Fibroblast of skin of left quadriceps (primary cell): ENCODE measurements at regions not wholly inside any gene's neighbourhood (a gene's known extent, or its start where the extent isn't known, plus 50 kb on each side); places are given as distances from the start of the nearest gene placed in this dataset.

Source experiments
- DNase-seq, 2 experiments: peaks; one replicate each; pipeline ENCODE4 v3.0.0-alpha.2; 2013; ENCODE audit warnings: low read depth in 2 of 2

- no peak for DNase-seq
Measured at GRCh38 chr1:172887162-172887561, 163.6 kb downstream of the TNFSF18 start.

- no peak for DNase-seq
Measured at GRCh38 chr1:172893146-172893841, 157.4 kb downstream of the TNFSF18 start.

GRCh38 chr1:172894349-172895049 is 156.2 kb downstream of the TNFSF18 start:
- no peak for DNase-seq

- no peak for DNase-seq
Measured at GRCh38 chr1:172895050-172895460, 155.7 kb downstream of the TNFSF18 start.

GRCh38 chr1:172895761-172896160 is 155.0 kb downstream of the TNFSF18 start:
- DNase-seq, result no peak

- no peak for DNase-seq
Measured at GRCh38 chr1:172897738-172898137, 153.0 kb downstream of the TNFSF18 start.

- no peak for DNase-seq
Measured at GRCh38 chr1:172898866-172899265, 151.9 kb downstream of the TNFSF18 start.

- no peak for DNase-seq
Measured at GRCh38 chr1:172900376-172900997, 150.3 kb downstream of the TNFSF18 start.

- DNase-seq, result no peak
Measured at GRCh38 chr1:172902200-172902599, 148.5 kb downstream of the TNFSF18 start.

GRCh38 chr1:172902861-172903381 is 147.8 kb downstream of the TNFSF18 start:
- peak; percentile 69 to 74 for DNase-seq

- DNase-seq, result peak; percentile 82 to 83
Measured at GRCh38 chr1:172903581-172904220, 147.0 kb downstream of the TNFSF18 start.

- DNase-seq, result no peak
Measured at GRCh38 chr1:172905452-172905851, 145.3 kb downstream of the TNFSF18 start.

- peak; percentile 78 to 80 for DNase-seq
Measured at GRCh38 chr1:172906778-172907592, 143.8 kb downstream of the TNFSF18 start.

GRCh38 chr1:172907834-172908326 is 142.9 kb downstream of the TNFSF18 start:
- DNase-seq, result no peak

- DNase-seq, result peak; percentile 92 to 93
Measured at GRCh38 chr1:172909606-172910326, 141.0 kb downstream of the TNFSF18 start.

- DNase-seq, result no peak
Measured at GRCh38 chr1:172912765-172913260, 137.9 kb downstream of the TNFSF18 start.

- peak; percentile 90 to 91 for DNase-seq
Measured at GRCh38 chr1:172914501-172915144, 136.1 kb downstream of the TNFSF18 start.

GRCh38 chr1:172915271-172915670 is 135.5 kb downstream of the TNFSF18 start:
- no peak for DNase-seq

GRCh38 chr1:172916116-172916515 is 134.6 kb downstream of the TNFSF18 start:
- no peak for DNase-seq

GRCh38 chr1:172917972-172918371 is 132.8 kb downstream of the TNFSF18 start:
- DNase-seq, result peak; percentile 92 to 93
